Endodermal cell (in vitro differentiated cells): ENCODE measurements at regions not wholly inside any gene's neighbourhood (a gene's known extent, or its start where the extent isn't known, plus 50 kb on each side); places are given as distances from the start of the nearest gene placed in this dataset.

Experiments used
- DNase-seq: peaks from one replicate; pipeline ENCODE4 v3.0.0-alpha.2; 2017
- H3K27ac ChIP-seq: 2 replicates; pipeline ENCODE4 v1.5.1; 2013; ENCODE audit warnings: mild to moderate bottlenecking, low read depth, low read length, moderate library complexity
- H3K27me3 ChIP-seq: 2 replicates; pipeline ENCODE4 v1.6.1; 2013; ENCODE audit warnings: mild to moderate bottlenecking, low read length, moderate library complexity; ENCODE audit not compliant: insufficient read depth, control insufficient read depth, poor library complexity, severe bottlenecking
- H3K36me3 ChIP-seq: 2 replicates; pipeline ENCODE4 v1.7.0; 2013; ENCODE audit warnings: mild to moderate bottlenecking, low read length, moderate library complexity; ENCODE audit not compliant: control insufficient read depth, insufficient read depth
- H3K4me1 ChIP-seq: one replicate; pipeline ENCODE4 v1.7.0; 2013; ENCODE audit warnings: low read length; ENCODE audit not compliant: control insufficient read depth, insufficient read depth
- H3K4me3 ChIP-seq: 2 replicates; pipeline ENCODE4 v1.5.1; 2013; ENCODE audit warnings: mild to moderate bottlenecking, low read length, moderate library complexity
- H3K9ac ChIP-seq: 2 replicates; pipeline ENCODE4 v1.6.1; 2013; ENCODE audit warnings: mild to moderate bottlenecking, low read length, moderate library complexity; ENCODE audit not compliant: poor library complexity, severe bottlenecking; ENCODE audit errors: extremely low read depth
- H3K9me3 ChIP-seq: 2 replicates; pipeline ENCODE4 v1.6.1; 2013; ENCODE audit warnings: mild to moderate bottlenecking, low read length, moderate library complexity; ENCODE audit not compliant: control insufficient read depth
- H3K27ac Mint-ChIP-seq: 2 replicates; pipeline ENCODE4 v1.8.0; 2020; ENCODE audit warnings: mixed read lengths
- H3K27me3 Mint-ChIP-seq: 2 replicates; pipeline ENCODE4 v1.8.0; 2021; ENCODE audit warnings: mild to moderate bottlenecking, mixed read lengths; ENCODE audit not compliant: insufficient read depth
- H3K36me3 Mint-ChIP-seq: 2 replicates; pipeline ENCODE4 v1.8.0; 2020; ENCODE audit warnings: low read depth, mixed read lengths
- H3K4me1 Mint-ChIP-seq: 2 replicates; pipeline ENCODE4 v1.8.0; 2020; ENCODE audit warnings: mixed read lengths
- H3K4me3 Mint-ChIP-seq: 2 replicates; pipeline ENCODE4 v1.8.0; 2020; ENCODE audit warnings: mild to moderate bottlenecking, moderate library complexity, mixed read lengths
- H3K9me3 Mint-ChIP-seq: 2 replicates; pipeline ENCODE4 v1.8.0; 2020; ENCODE audit warnings: mild to moderate bottlenecking, mixed read lengths
- CTCF ChIP-seq: fragments of 200-600 bp; sonication (generic); conservative IDR thresholded peaks from 2 replicates; pipeline ENCODE4 v1.5.0; 2021; ENCODE audit warnings: antibody characterized with exemption, mild to moderate bottlenecking
- WGBS, 2 experiments: methylation state at CpG; one replicate each; pipeline versions ENCODE4 v1.1.5 to v1.1.7; 2013; ENCODE audit warnings: missing lambda C conversion rate in 2 of 2, mixed read lengths in 1 of 2; ENCODE audit not compliant: insufficient coverage in 1 of 2, insufficient read length in 1 of 2; 5-methylcytosine and 5-hydroxymethylcytosine counted together

GRCh38 chr14:61893371-61893940 lies 131.2 kb downstream of the SNAPC1 start:
- no peaks in the 10 kb centered on the region for H3K9me3 Mint-ChIP-seq

GRCh38 chr14:61894452-61895077 lies 132.3 kb downstream of the SNAPC1 start:
- TF ChIP-seq CTCF, result peak; percentile 90
- no peak overlapping the region for H3K27ac Mint-ChIP-seq
- H3K27me3 Mint-ChIP-seq, result peaks cover 2% of the 10 kb centered on the region
- Histone ChIP-seq H3K27me3 (no peaks in the 10 kb centered on the region), H3K4me1 (peaks cover 4% of the 10 kb centered on the region), H3K36me3 (no peaks in the 10 kb centered on the region), H3K9ac (no peak overlapping the region), H3K27ac (no peak overlapping the region), H3K9me3 (no peaks in the 10 kb centered on the region), H3K4me3 (no peak overlapping the region)
- H3K9me3 Mint-ChIP-seq, result no peaks in the 10 kb centered on the region
- no peaks in the 10 kb centered on the region for H3K36me3 Mint-ChIP-seq
- 14 to 57% methylated on average over 2 to 5 of the region's 5 CpGs for WGBS, 2 experiments
- DNase-seq, result peak; percentile 85
- no peak overlapping the region for H3K4me3 Mint-ChIP-seq
- peaks cover 5% of the 10 kb centered on the region for H3K4me1 Mint-ChIP-seq

More at GRCh38 chr14:61893371-61893940, 131.2 kb downstream of the SNAPC1 start:
- no peak overlapping the region for H3K9ac ChIP-seq
- H3K36me3 ChIP-seq, result no peaks in the 10 kb centered on the region
- peaks cover 4% of the 10 kb centered on the region for H3K4me1 ChIP-seq
- H3K4me3 Mint-ChIP-seq, result no peak overlapping the region
- H3K27me3 Mint-ChIP-seq, result peaks cover 2% of the 10 kb centered on the region
- WGBS, 2 experiments, result 78 to 88% methylated on average over 5 of the region's 5 CpGs
- peaks cover 5% of the 10 kb centered on the region for H3K4me1 Mint-ChIP-seq
- TF ChIP-seq CTCF, result no peak
- DNase-seq, result no peak
- no peak overlapping the region for H3K27ac ChIP-seq
- H3K36me3 Mint-ChIP-seq, result no peaks in the 10 kb centered on the region
- no peak overlapping the region for H3K27ac Mint-ChIP-seq
- no peaks in the 10 kb centered on the region for H3K9me3 ChIP-seq
- H3K27me3 ChIP-seq, result no peaks in the 10 kb centered on the region
- H3K4me3 ChIP-seq, result no peak overlapping the region

- no peaks in the 10 kb centered on the region for H3K27me3 Mint-ChIP-seq
- 92 to 93% methylated on average over 3 of the region's 3 CpGs for WGBS, 2 experiments
- H3K27ac Mint-ChIP-seq, result no peak overlapping the region
Measured at GRCh38 chr14:61897300-61897699, 135.1 kb downstream of the SNAPC1 start.

More at GRCh38 chr14:61897300-61897699, 135.1 kb downstream of the SNAPC1 start:
- no peak overlapping the region for H3K9ac ChIP-seq
- H3K27ac ChIP-seq, result no peak overlapping the region
- no peaks in the 10 kb centered on the region for H3K9me3 Mint-ChIP-seq
- no peaks in the 10 kb centered on the region for H3K9me3 ChIP-seq
- no peak for DNase-seq
- H3K4me1 Mint-ChIP-seq, result no peaks in the 10 kb centered on the region
- H3K27me3 ChIP-seq, result no peaks in the 10 kb centered on the region
- no peak overlapping the region for H3K4me3 Mint-ChIP-seq
- H3K36me3 ChIP-seq, result no peaks in the 10 kb centered on the region
- no peaks in the 10 kb centered on the region for H3K4me1 ChIP-seq
- H3K36me3 Mint-ChIP-seq, result no peaks in the 10 kb centered on the region
- no peak overlapping the region for H3K4me3 ChIP-seq
- TF ChIP-seq CTCF, result no peak
